Neural cell (in vitro differentiated cells): ENCODE measurements at regions not wholly inside any gene's neighbourhood (a gene's known extent, or its start where the extent isn't known, plus 50 kb on each side); places are given as distances from the start of the nearest gene placed in this dataset.

ENCODE experiments used
- EP300 ChIP-seq: fragments of 450-650 bp; conservative IDR thresholded peaks from 2 replicates; pipeline ENCODE4 v1.6.1; 2014; ENCODE audit warnings: antibody characterized with exemption, mild to moderate bottlenecking, moderate library complexity; ENCODE audit not compliant: poor library complexity, severe bottlenecking
- MXI1 ChIP-seq: fragments of 450-650 bp; conservative IDR thresholded peaks from 2 replicates; pipeline ENCODE4 v1.6.1; 2014; ENCODE audit warnings: antibody characterized with exemption, mild to moderate bottlenecking; ENCODE audit not compliant: poor library complexity, severe bottlenecking
- POLR2AphosphoS5 ChIP-seq: IDR thresholded peaks from 2 replicates; pipeline ENCODE4 v1.6.1; 2012
- TAF1 ChIP-seq: IDR thresholded peaks from 2 replicates; pipeline ENCODE4 v1.6.1; 2012; ENCODE audit warnings: low read depth
- TF ChIP-seq, protein P1 (sequence below): fragments of 450-650 bp; IDR thresholded peaks from 2 replicates; pipeline ENCODE4 v1.5.1; 2014; ENCODE audit warnings: antibody characterized with exemption, mild to moderate bottlenecking, moderate library complexity; ENCODE audit not compliant: poor library complexity, severe bottlenecking

GRCh38 chr22:42322562-42322926, 52.1 kb upstream of the TCF20 start:
- TF ChIP-seq, protein P1, sequence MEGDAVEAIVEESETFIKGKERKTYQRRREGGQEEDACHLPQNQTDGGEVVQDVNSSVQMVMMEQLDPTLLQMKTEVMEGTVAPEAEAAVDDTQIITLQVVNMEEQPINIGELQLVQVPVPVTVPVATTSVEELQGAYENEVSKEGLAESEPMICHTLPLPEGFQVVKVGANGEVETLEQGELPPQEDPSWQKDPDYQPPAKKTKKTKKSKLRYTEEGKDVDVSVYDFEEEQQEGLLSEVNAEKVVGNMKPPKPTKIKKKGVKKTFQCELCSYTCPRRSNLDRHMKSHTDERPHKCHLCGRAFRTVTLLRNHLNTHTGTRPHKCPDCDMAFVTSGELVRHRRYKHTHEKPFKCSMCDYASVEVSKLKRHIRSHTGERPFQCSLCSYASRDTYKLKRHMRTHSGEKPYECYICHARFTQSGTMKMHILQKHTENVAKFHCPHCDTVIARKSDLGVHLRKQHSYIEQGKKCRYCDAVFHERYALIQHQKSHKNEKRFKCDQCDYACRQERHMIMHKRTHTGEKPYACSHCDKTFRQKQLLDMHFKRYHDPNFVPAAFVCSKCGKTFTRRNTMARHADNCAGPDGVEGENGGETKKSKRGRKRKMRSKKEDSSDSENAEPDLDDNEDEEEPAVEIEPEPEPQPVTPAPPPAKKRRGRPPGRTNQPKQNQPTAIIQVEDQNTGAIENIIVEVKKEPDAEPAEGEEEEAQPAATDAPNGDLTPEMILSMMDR = peak; percentile 3
- no peak for TF ChIP-seq POLR2AphosphoS5
- TF ChIP-seq MXI1 = no peak
- no peak for TF ChIP-seq TAF1
- TF ChIP-seq EP300 = peak; percentile 43
